MM.1S (cell line): ENCODE measurements at regions not wholly inside any gene's neighbourhood (a gene's known extent, or its start where the extent isn't known, plus 50 kb on each side); places are given as distances from the start of the nearest gene placed in this dataset.

Experiments used
- EZH2 ChIP-seq: fragments of 300-600 bp; sonication (generic); optimal IDR thresholded peaks from 2 replicates; pipeline ENCODE3; 2017; ENCODE audit warnings: low read depth, mild to moderate bottlenecking, antibody characterized with exemption, low read length, mixed read lengths
- EZH2phosphoT487 ChIP-seq: fragments of 300-600 bp; sonication (generic); IDR thresholded peaks from 2 replicates; pipeline ENCODE4 v1.6.1; 2018; ENCODE audit warnings: antibody characterized with exemption, low read length
- TF ChIP-seq, protein P1 (sequence below): fragments of 300-600 bp; sonication (generic); IDR thresholded peaks from 2 replicates; pipeline ENCODE4 v1.5.1; 2016; ENCODE audit warnings: antibody characterized with exemption, low read length, mixed read lengths

DNA sequence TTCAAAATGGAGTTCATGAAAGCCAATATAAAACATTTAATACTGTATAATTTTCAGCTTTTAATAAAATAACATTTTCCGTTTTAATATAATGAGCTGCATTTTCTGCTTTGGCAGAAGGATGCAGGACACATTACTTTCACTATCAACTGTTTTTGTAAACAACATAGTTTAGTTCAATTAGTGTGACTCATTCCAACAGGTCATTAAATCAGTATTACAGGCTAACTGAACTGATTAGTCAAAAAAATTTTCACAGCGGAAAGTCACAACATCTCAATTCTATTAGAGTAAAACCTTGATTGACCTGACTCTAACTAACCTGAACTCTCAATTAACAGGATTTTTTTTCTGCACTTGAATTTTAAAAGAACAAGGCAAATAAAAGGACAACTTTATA, 151.2 kb upstream of the AMOT start:
- no peak for TF ChIP-seq EZH2
- TF ChIP-seq, protein P1, sequence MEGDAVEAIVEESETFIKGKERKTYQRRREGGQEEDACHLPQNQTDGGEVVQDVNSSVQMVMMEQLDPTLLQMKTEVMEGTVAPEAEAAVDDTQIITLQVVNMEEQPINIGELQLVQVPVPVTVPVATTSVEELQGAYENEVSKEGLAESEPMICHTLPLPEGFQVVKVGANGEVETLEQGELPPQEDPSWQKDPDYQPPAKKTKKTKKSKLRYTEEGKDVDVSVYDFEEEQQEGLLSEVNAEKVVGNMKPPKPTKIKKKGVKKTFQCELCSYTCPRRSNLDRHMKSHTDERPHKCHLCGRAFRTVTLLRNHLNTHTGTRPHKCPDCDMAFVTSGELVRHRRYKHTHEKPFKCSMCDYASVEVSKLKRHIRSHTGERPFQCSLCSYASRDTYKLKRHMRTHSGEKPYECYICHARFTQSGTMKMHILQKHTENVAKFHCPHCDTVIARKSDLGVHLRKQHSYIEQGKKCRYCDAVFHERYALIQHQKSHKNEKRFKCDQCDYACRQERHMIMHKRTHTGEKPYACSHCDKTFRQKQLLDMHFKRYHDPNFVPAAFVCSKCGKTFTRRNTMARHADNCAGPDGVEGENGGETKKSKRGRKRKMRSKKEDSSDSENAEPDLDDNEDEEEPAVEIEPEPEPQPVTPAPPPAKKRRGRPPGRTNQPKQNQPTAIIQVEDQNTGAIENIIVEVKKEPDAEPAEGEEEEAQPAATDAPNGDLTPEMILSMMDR = no peak
- no peak for TF ChIP-seq EZH2phosphoT487
